GM12891 (cell line): ENCODE measurements at regions not wholly inside any gene's neighbourhood (a gene's known extent, or its start where the extent isn't known, plus 50 kb on each side); places are given as distances from the start of the nearest gene placed in this dataset.

Source experiments
- DNase-seq: peaks from one replicate; pipeline ENCODE4 v3.0.0; 2011; ENCODE audit warnings: low spot score; ENCODE audit not compliant: insufficient read length
- FAIRE-seq: peaks from 2 replicates; lab custom pipeline; 2011; peaks lifted over from hg19 to GRCh38; lab: Jason Lieb, UNC
- PAX5 ChIP-seq: IDR thresholded peaks from 2 replicates; pipeline ENCODE4 v1.6.1; 2011; ENCODE audit warnings: low read length, moderate library complexity, mild to moderate bottlenecking; ENCODE audit not compliant: insufficient read depth, severe bottlenecking
- POLR2A ChIP-seq: IDR thresholded peaks from 2 replicates; pipeline ENCODE4 v1.6.1; 2011; ENCODE audit warnings: low read depth, low read length, control low read depth
- POLR2AphosphoS5 ChIP-seq: IDR thresholded peaks from 2 replicates; pipeline ENCODE4 v1.6.1; 2011; ENCODE audit warnings: low read depth, low read length, control low read depth
- POU2F2 ChIP-seq: IDR thresholded peaks from 2 replicates; pipeline ENCODE4 v1.6.1; 2011; ENCODE audit warnings: low read depth, mild to moderate bottlenecking, control low read depth, low read length, moderate library complexity
- SPI1 ChIP-seq: IDR thresholded peaks from 2 replicates; pipeline ENCODE4 v1.6.1; 2011; ENCODE audit warnings: low read depth, low read length, control low read depth
- TAF1 ChIP-seq: IDR thresholded peaks from 2 replicates; pipeline ENCODE4 v1.6.1; 2011; ENCODE audit warnings: low read depth, low read length, control low read depth

DNA sequence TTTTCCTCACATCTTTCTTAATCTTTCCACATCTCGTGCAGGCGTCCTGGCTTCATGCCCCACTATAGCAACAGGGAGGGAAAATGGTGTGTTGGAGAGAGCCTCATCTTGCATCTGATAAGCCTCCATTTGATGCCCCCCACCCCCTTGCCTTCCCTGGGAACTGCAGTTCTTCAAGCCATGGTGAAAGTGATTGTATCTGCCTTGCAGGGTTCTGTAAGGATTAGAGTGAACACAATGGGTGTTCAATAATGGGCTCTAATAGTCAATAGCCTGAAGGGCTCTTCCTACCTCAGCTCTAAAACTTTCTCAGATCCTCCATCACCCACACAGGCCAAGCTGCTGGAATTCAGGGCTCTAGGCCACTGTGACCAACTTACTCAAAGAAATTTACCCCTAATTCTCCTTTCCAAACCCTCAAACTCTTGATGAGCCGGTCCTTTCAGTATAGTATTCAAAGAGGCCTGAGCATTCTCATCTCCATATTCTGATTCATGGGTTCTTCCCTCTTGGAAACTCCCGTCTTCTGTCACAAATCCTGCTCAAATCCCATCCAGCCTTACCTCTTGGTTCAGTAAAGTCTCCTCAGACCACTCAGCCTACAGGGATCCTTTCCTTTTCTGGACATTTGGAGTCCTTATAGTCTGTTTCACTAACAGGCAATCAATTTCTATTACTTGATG lies 128.3 kb upstream of the TRIM2 start:
- no peak for TF ChIP-seq PAX5
- TF ChIP-seq TAF1 = no peak
- TF ChIP-seq POU2F2 = no peak
- TF ChIP-seq POLR2A = no peak
- no peak for TF ChIP-seq POLR2AphosphoS5
- no peak for TF ChIP-seq SPI1
- FAIRE-seq (no peak), DNase-seq (no peak)

- TF ChIP-seq SPI1 = no peak
- no peak for TF ChIP-seq POU2F2
- no peak for TF ChIP-seq PAX5
- TF ChIP-seq POLR2A = no peak
- TF ChIP-seq POLR2AphosphoS5 = no peak
- no peak for TF ChIP-seq TAF1
- no peak for FAIRE-seq
- DNase-seq = no peak
Observed at GRCh38 chr4:153076861-153077260, 127.4 kb upstream of the TRIM2 start.

DNA sequence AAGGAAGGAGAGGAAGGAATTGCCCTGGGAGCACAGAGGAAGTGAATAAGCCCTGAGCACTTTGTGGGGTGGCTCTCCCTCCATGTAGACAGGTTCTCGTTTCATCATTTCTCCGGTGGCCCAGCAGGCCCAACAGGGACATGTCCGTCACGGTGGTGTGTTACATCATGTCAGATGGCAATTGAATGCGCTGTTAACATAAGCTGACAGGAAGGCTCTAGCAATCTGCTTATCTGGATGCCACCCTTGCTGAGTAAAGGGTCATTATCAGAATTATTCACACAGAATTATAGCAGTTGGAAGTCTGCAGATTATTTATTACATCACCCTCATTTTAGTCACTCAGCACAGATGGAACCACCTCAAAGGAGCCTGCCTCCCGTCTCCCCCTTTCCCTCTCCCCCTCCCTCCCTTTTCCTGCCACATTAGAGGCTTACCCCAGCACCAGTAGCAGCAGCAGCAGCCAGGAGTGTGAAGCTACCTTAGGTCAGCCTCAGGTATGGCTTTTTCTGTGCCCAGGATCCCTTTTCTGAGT lies 124.3 kb upstream of the TRIM2 start:
- FAIRE-seq (no peak), DNase-seq (no peak)
- no peak for TF ChIP-seq POU2F2
- no peak for TF ChIP-seq POLR2A
- no peak for TF ChIP-seq PAX5
- no peak for TF ChIP-seq POLR2AphosphoS5
- no peak for TF ChIP-seq TAF1

- TF ChIP-seq POLR2A (no peak), PAX5 (no peak), POLR2AphosphoS5 (no peak)
- no peak for FAIRE-seq
- no peak for DNase-seq
Observed at GRCh38 chr4:153081006-153081580, 123.2 kb upstream of the TRIM2 start.

GRCh38 chr4:153081693-153082092 lies 122.5 kb upstream of the TRIM2 start:
- DNase-seq (no peak), FAIRE-seq (no peak)
- TF ChIP-seq PAX5 (no peak), TAF1 (no peak), POLR2AphosphoS5 (no peak), POLR2A (no peak), POU2F2 (no peak), SPI1 (no peak)

DNA sequence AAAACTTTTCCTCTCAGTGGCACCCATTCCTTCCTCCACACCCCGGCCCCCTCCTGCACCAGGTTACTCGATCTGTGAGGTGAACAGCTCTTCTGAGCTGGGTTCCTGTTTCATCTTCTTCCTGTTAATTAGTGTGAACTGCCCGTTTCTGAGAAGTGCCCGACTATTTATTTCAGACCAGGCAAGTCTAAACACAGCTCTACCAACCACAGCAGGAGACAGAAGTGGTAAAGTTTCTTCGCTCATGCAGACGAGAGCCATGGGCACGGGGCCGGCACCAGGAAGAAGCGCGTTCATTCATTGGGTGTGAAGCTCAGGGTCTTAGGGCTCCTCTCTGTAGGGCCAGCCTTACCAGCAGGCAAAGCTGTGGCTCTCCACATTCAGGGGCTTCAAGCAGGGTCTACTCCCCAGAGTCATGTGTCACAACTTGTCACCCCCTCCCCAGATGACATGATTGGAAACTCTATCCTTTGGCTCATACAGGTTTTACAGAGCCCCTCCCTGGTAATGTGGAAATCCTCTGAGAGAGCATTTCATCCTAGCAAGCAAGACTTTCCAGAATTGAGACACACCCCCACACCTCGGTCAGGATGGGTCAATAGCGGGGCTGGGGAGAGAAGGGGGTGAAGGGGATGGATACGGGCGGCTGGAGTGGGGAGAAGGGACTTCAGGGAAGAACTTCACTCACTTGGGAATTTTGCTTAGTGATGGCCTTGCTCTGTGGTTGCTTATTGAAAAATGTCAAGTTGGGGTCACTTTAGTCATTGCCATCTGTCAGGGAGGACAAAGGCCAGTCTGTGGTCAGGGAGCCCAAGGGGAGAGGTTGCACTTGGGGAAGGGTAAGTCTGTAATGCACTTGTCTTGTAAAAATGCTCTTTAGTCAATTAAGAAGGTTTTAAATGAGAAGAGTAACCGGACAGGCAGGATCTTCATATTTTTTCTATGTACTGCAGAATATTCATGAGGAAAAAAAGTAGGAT lies 121.6 kb upstream of the TRIM2 start:
- TF ChIP-seq POLR2A = no peak
- TF ChIP-seq PAX5 = no peak
- TF ChIP-seq TAF1 = no peak
- TF ChIP-seq POU2F2 = no peak
- no peak for TF ChIP-seq SPI1
- TF ChIP-seq POLR2AphosphoS5 = no peak
- DNase-seq (no peak), FAIRE-seq (no peak)

- no peak for TF ChIP-seq POLR2A
- TF ChIP-seq POU2F2 = peak; percentile 44; the same call in 1 of the 2 replicates
- DNase-seq = peak; percentile 33
- peak; percentile 84 for FAIRE-seq
Observed at GRCh38 chr4:153083447-153083947, 120.7 kb upstream of the TRIM2 start.

GRCh38 chr4:153084224-153084979 lies 119.8 kb upstream of the TRIM2 start:
- no peak for DNase-seq
- TF ChIP-seq TAF1 (no peak), PAX5 (no peak), POU2F2 (no peak), POLR2A (no peak), POLR2AphosphoS5 (no peak), SPI1 (no peak)
- FAIRE-seq = no peak
